ENCODE measurements at regions not wholly inside any gene's neighbourhood (a gene's known extent, or its start where the extent isn't known, plus 50 kb on each side); places are given as distances from the start of the nearest gene placed in this dataset.

- DNase-seq, result no peak
Measured at GRCh38 chrX:98646351-98646750, 1762.6 kb downstream of the RPA4 start.

DNA sequence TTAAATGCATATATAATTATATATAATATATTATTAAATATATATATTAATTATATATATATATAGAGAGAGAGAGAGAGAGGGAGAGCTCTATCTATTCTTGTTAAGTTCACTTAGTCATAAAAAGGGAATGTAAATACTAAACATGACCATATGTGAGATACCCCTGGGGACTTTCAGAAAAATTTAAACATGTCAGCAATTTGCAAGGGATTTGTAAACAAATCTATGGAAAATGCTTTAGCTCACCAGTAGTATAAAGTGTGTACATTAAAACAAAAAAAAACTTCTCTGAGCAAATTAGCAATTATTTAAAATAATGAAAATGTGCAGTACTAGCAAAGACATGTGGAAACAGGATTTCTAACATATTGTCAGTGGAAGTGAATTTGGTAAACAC lies 1755.5 kb downstream of the PCDH19 start:
- no peak for DNase-seq
